Caco-2 (cell line): ENCODE measurements at regions not wholly inside any gene's neighbourhood (a gene's known extent, or its start where the extent isn't known, plus 50 kb on each side); places are given as distances from the start of the nearest gene placed in this dataset.
A peak's percentile ranks its signal among the peaks of the same experiment; 100 is the strongest.

Experiments used
- BruUV-seq: library from RNA; stranded (reverse); fragments of 400-500 nt; replicated peaks from 2 replicates; lab custom pipeline; 2021; lab: Mats Ljungman, UMichigan
- CTCF ChIA-PET: fragments of 300-600 bp; sonication (Branson Sonifier 250); formaldehyde crosslinking; loops from one replicate; lab custom pipeline; 2022; ENCODE audit warnings: antibody characterized with exemption; lab: Charles Lee
- POLR2A ChIA-PET: fragments of 300-600 bp; sonication (Branson Sonifier 250); formaldehyde crosslinking; loops from one replicate; lab custom pipeline; 2022; ENCODE audit warnings: antibody characterized with exemption; lab: Charles Lee
- DNase-seq, 2 experiments: peaks; one replicate each; pipeline versions ENCODE4 v3.0.0 to v3.0.0-alpha.2; 2020 to 2022
- H3K27me3 ChIP-seq: replicated peaks from 2 replicates; pipeline ENCODE4 v1.6.0; 2011; ENCODE audit warnings: low read length; ENCODE audit not compliant: control insufficient read depth, insufficient read depth
- H3K36me3 ChIP-seq: 2 replicates; pipeline ENCODE4 v1.5.1; 2011; ENCODE audit warnings: low read length; ENCODE audit not compliant: control insufficient read depth, insufficient read depth
- H3K4me1 ChIP-seq: fragments of 250-450 bp; sonication (Bioruptor Pico); 2 replicates; pipeline ENCODE4 v1.5.1; 2020; ENCODE audit warnings: mild to moderate bottlenecking
- H3K4me3 ChIP-seq: 2 replicates; pipeline ENCODE4 v1.5.1; 2011; ENCODE audit warnings: low read depth, mild to moderate bottlenecking, control low read depth, low read length
- H3K9me3 ChIP-seq: fragments of 250-450 bp; sonication (Bioruptor Pico); 2 replicates; pipeline ENCODE4 v1.5.1; 2020; ENCODE audit warnings: mild to moderate bottlenecking, moderate library complexity
- H3K27ac Mint-ChIP-seq: one replicate; pipeline ENCODE4 v1.8.0; 2022; ENCODE audit warnings: mixed read lengths; ENCODE audit not compliant: unreplicated experiment
- H3K27me3 Mint-ChIP-seq: one replicate; pipeline ENCODE4 v1.8.0; 2022; ENCODE audit warnings: mixed read lengths; ENCODE audit not compliant: insufficient read depth, unreplicated experiment
- H3K36me3 Mint-ChIP-seq: one replicate; pipeline ENCODE4 v1.8.0; 2022; ENCODE audit warnings: mild to moderate bottlenecking, mixed read lengths; ENCODE audit not compliant: insufficient read depth, unreplicated experiment
- H3K4me1 Mint-ChIP-seq: one replicate; pipeline ENCODE4 v1.8.0; 2022; ENCODE audit warnings: low read depth, mixed read lengths; ENCODE audit not compliant: unreplicated experiment
- H3K4me3 Mint-ChIP-seq: one replicate; pipeline ENCODE4 v1.8.0; 2022; ENCODE audit warnings: mild to moderate bottlenecking, moderate library complexity, mixed read lengths; ENCODE audit not compliant: unreplicated experiment
- H3K9me3 Mint-ChIP-seq: one replicate; pipeline ENCODE4 v1.8.0; 2022; ENCODE audit warnings: mixed read lengths; ENCODE audit not compliant: unreplicated experiment
- CTCF ChIP-seq, 2 experiments: fragments of 200-600 bp in 1 of 2; IDR thresholded peaks; 1 replicate in 1 of 2; 2 replicates in 1 of 2; pipeline versions ENCODE4 v1.5.1 to v1.8.0; 2011 to 2022; ENCODE audit warnings: antibody characterized with exemption in 1 of 2, control low read depth in 1 of 2, inconsistent platforms in 1 of 2, low read depth in 1 of 2, low read length in 1 of 2, mild to moderate bottlenecking in 1 of 2, moderate library complexity in 1 of 2; ENCODE audit not compliant: insufficient read depth in 1 of 2, severe bottlenecking in 1 of 2, unreplicated experiment in 1 of 2
- intact Hi-C: fragments of 100-400 bp; cut with micrococcal nuclease; formaldehyde crosslinking; loops from one replicate; pipeline ENCODE4 v1.10.0; 2022; ENCODE audit not compliant: unreplicated experiment

- BruUV-seq: no TSS peak
- Histone ChIP-seq H3K36me3 (no peaks in the 10 kb centered on the region), H3K9me3 (no peaks in the 10 kb centered on the region), H3K27me3 (no peaks in the 10 kb centered on the region), H3K4me1 (peaks cover 7% of the 10 kb centered on the region), H3K4me3 (no peak overlapping the region)
- Mint-ChIP-seq H3K27me3 (no peaks in the 10 kb centered on the region), H3K27ac (no peak overlapping the region), H3K9me3 (peaks cover 11% of the 10 kb centered on the region), H3K4me3 (no peak overlapping the region), H3K4me1 (no peaks in the 10 kb centered on the region), H3K36me3 (no peaks in the 10 kb centered on the region)
- ChIA-PET CTCF (no interaction called here), POLR2A (no interaction called here)
- TF ChIP-seq CTCF (IDR thresholded peaks at IDR 0.05; ENCODE audit: insufficient read depth in 1 of 2, low read depth in 1 of 2, low read length in 1 of 2, severe bottlenecking in 1 of 2, unreplicated experiment in 1 of 2): no peak
- intact Hi-C loops: no loop called here
- no peak for DNase-seq
Measured at GRCh38 chr11:105537531-105537930, 72.3 kb upstream of the GRIA4 start.

GRCh38 chr11:105524286-105524685 lies 85.6 kb upstream of the GRIA4 start:
- no TSS peak for BruUV-seq

GRCh38 chr11:105520706-105521345 lies 89.0 kb upstream of the GRIA4 start:
- CTCF ChIA-PET: no interaction called here
- intact Hi-C loops: no loop called here
- no peaks in the 10 kb centered on the region for H3K9me3 ChIP-seq
- Mint-ChIP-seq H3K27me3 (no peaks in the 10 kb centered on the region), H3K4me1 (peaks cover 14% of the 10 kb centered on the region), H3K4me3 (no peak overlapping the region), H3K9me3 (peaks cover 32% of the 10 kb centered on the region), H3K27ac (no peak overlapping the region), H3K36me3 (no peaks in the 10 kb centered on the region)
- no peak for TF ChIP-seq CTCF (IDR thresholded peaks at IDR 0.05; ENCODE audit: insufficient read depth in 1 of 2, low read depth in 1 of 2, low read length in 1 of 2, severe bottlenecking in 1 of 2, unreplicated experiment in 1 of 2)
- H3K27me3 ChIP-seq: no peaks in the 10 kb centered on the region
- DNase-seq: no peak
- H3K36me3 ChIP-seq: no peaks in the 10 kb centered on the region
- POLR2A ChIA-PET: no interaction called here
- BruUV-seq: no TSS peak
- H3K4me1 ChIP-seq: peaks cover 13% of the 10 kb centered on the region
- no peak overlapping the region for H3K4me3 ChIP-seq

More at GRCh38 chr11:105524286-105524685, 85.6 kb upstream of the GRIA4 start:
- H3K27ac Mint-ChIP-seq: no peak overlapping the region
- H3K9me3 Mint-ChIP-seq: peaks cover 23% of the 10 kb centered on the region
- ChIA-PET CTCF (interaction anchor here (0.5 to 1.0 kb wide), 2 partner anchors 234 to 334 kb away, joined by 3 read pairs; no protein-coding TSS in a partner anchor), POLR2A (interaction anchor here (0.5 kb wide), 1 partner anchor 858 kb away, joined by 3 read pairs; no protein-coding TSS in a partner anchor)
- Histone ChIP-seq H3K4me1 (peaks cover 13% of the 10 kb centered on the region), H3K9me3 (no peaks in the 10 kb centered on the region), H3K27me3 (no peaks in the 10 kb centered on the region), H3K4me3 (no peak overlapping the region), H3K36me3 (no peaks in the 10 kb centered on the region)
- H3K27me3 Mint-ChIP-seq: no peaks in the 10 kb centered on the region
- H3K4me1 Mint-ChIP-seq: peaks cover 14% of the 10 kb centered on the region
- no peak for TF ChIP-seq CTCF (IDR thresholded peaks at IDR 0.05; ENCODE audit: insufficient read depth in 1 of 2, low read depth in 1 of 2, low read length in 1 of 2, severe bottlenecking in 1 of 2, unreplicated experiment in 1 of 2)
- DNase-seq: peak in 1 of 2 experiments; percentile 42
- intact Hi-C loops: loop anchor here (1.0 kb wide), 1 partner anchor 16 kb away; no protein-coding TSS in a partner anchor
- H3K4me3 Mint-ChIP-seq: no peak overlapping the region
- H3K36me3 Mint-ChIP-seq: no peaks in the 10 kb centered on the region
